Sigmoid colon (tissue), 6 donors: ENCODE measurements at regions not wholly inside any gene's neighbourhood (a gene's known extent, or its start where the extent isn't known, plus 50 kb on each side); places are given as distances from the start of the nearest gene placed in this dataset.
"Not testable (repeated sequence)": the region's sequence is repeated elsewhere in the genome, so short reads cannot be mapped to it uniquely, and the experiment has no call there.

Experiments used
- DNase-seq: peaks from one replicate; pipeline ENCODE4 v3.0.0-alpha.2; 2019
- H3K27ac ChIP-seq, 4 donors: fragments of 200-600 bp; sonication (generic); one replicate each; pipeline ENCODE4 v1.5.1; 2016 to 2019; ENCODE audit warnings: mild to moderate bottlenecking in 1 of 4
- H3K27me3 ChIP-seq, 3 donors: fragments of 200-600 bp; sonication (generic); one replicate each; pipeline ENCODE4 v1.5.1; 2019; ENCODE audit warnings: mild to moderate bottlenecking in 1 of 3
- H3K36me3 ChIP-seq, 4 donors: fragments of 200-600 bp; sonication (generic); one replicate each; pipeline ENCODE4 v1.5.1; 2016 to 2019
- H3K4me1 ChIP-seq, 4 donors: fragments of 200-600 bp; sonication (generic); one replicate each; pipeline ENCODE4 v1.5.1; 2017 to 2019
- H3K4me3 ChIP-seq, 4 donors: fragments of 200-600 bp; sonication (generic); one replicate each; pipeline ENCODE4 v1.5.1; 2017 to 2019; ENCODE audit warnings: mild to moderate bottlenecking in 2 of 4, moderate library complexity in 1 of 4
- H3K9me3 ChIP-seq, 4 donors: fragments of 200-600 bp in 3 of 4; sonication (generic) in 3 of 4; one replicate each; pipeline versions ENCODE4 v1.5.1 to v1.6.1; 2013 to 2019
- CTCF ChIP-seq, 4 experiments: fragments of 450-650 bp in 3 of 4; fragments of 200-600 bp in 1 of 4; IDR thresholded peaks; one replicate each; pipeline ENCODE4 v1.5.1; 2016 to 2019; ENCODE audit warnings: antibody characterized with exemption in 4 of 4, mild to moderate bottlenecking in 3 of 4, moderate library complexity in 2 of 4
- EP300 ChIP-seq, 4 donors: sonication (generic); formaldehyde crosslinking; IDR thresholded peaks; one replicate each; pipeline ENCODE4 v1.6.1; 2017; ENCODE audit warnings: antibody characterized with exemption in 4 of 4
- POLR2A ChIP-seq, 2 donors: fragments of 450-650 bp; IDR thresholded peaks; one replicate each; pipeline ENCODE4 v1.6.1; 2016; ENCODE audit warnings: antibody characterized with exemption in 2 of 2, mild to moderate bottlenecking in 2 of 2, moderate library complexity in 2 of 2
- POLR2AphosphoS5 ChIP-seq, 4 donors: sonication (generic); formaldehyde crosslinking; IDR thresholded peaks; one replicate each; pipeline ENCODE4 v1.6.1; 2017; ENCODE audit warnings: antibody characterized with exemption in 4 of 4
- WGBS, 2 donors: extraction: QIAGEN DNeasy Blood & Tissue Kit; methylation state at CpG; one replicate each; pipeline ENCODE4 v1.1.7; 2013; 5-methylcytosine and 5-hydroxymethylcytosine counted together
- intact Hi-C: fragments of 100-400 bp; cut with DNase I; formaldehyde crosslinking; loops from one replicate; pipeline ENCODE4 v1.15.1; 2023
- donor health status: healthy with polysubstance abuse.
- donor health status: healthy.

GRCh38 chr15:87669846-87670245, 586.7 kb downstream of the NTRK3 start:
- Histone ChIP-seq H3K36me3 (no peaks in the 10 kb centered on the region), H3K27me3 (no peaks in the 10 kb centered on the region), H3K9me3 (peaks cover 0 to 3% (median under 1%) of the 10 kb centered on the region in 4 donors), H3K27ac (no peak overlapping the region), H3K4me3 (no peak overlapping the region), H3K4me1 (no peaks in the 10 kb centered on the region)
- no peak for DNase-seq
- intact Hi-C loops: loop anchor here (5.0 kb wide), 1 partner anchor 577 kb away; no protein-coding TSS in a partner anchor
- TF ChIP-seq POLR2A (IDR thresholded peaks at IDR 0.05) (no peak), EP300 (IDR thresholded peaks at IDR 0.05) (no peak), CTCF (IDR thresholded peaks at IDR 0.05) (no peak), POLR2AphosphoS5 (IDR thresholded peaks at IDR 0.05) (no peak)
- 83 to 84% methylated on average over 6 of the region's 6 CpGs for WGBS, 2 donors

GRCh38 chr15:87668768-87669564, 587.6 kb downstream of the NTRK3 start:
- H3K4me3 ChIP-seq, DNase-seq, intact Hi-C loops, H3K4me1 ChIP-seq, H3K36me3 ChIP-seq, H3K27ac ChIP-seq, H3K27me3 ChIP-seq, H3K9me3 ChIP-seq: not testable (repeated sequence)
- 88 to 92% methylated on average over 8 of the region's 8 CpGs for WGBS, 2 donors

GRCh38 chr15:87667643-87668042, 588.9 kb downstream of the NTRK3 start:
- TF ChIP-seq EP300 (IDR thresholded peaks at IDR 0.05): no peak
- TF ChIP-seq CTCF (IDR thresholded peaks at IDR 0.05): no peak
- TF ChIP-seq POLR2AphosphoS5 (IDR thresholded peaks at IDR 0.05): no peak
- no peak for TF ChIP-seq POLR2A (IDR thresholded peaks at IDR 0.05)

GRCh38 chr15:87662575-87662974, 594.0 kb downstream of the NTRK3 start:
- Histone ChIP-seq H3K36me3 (no peaks in the 10 kb centered on the region), H3K27me3 (no peaks in the 10 kb centered on the region), H3K4me3 (no peak overlapping the region), H3K4me1 (no peaks in the 10 kb centered on the region), H3K27ac (no peak overlapping the region), H3K9me3 (no peaks in the 10 kb centered on the region)
- intact Hi-C loops: no loop called here
- WGBS, 2 donors: 87 to 91% methylated on average over 6 of the region's 6 CpGs
- DNase-seq: no peak
- TF ChIP-seq CTCF (IDR thresholded peaks at IDR 0.05) (no peak), POLR2AphosphoS5 (IDR thresholded peaks at IDR 0.05) (no peak), POLR2A (IDR thresholded peaks at IDR 0.05) (no peak), EP300 (IDR thresholded peaks at IDR 0.05) (no peak)

More at GRCh38 chr15:87667643-87668042, 588.9 kb downstream of the NTRK3 start:
- Histone ChIP-seq H3K4me3 (no peak overlapping the region), H3K27ac (no peak overlapping the region), H3K4me1 (no peaks in the 10 kb centered on the region), H3K27me3 (no peaks in the 10 kb centered on the region), H3K36me3 (no peaks in the 10 kb centered on the region), H3K9me3 (peaks cover 0 to 2% (median 0%) of the 10 kb centered on the region in 4 donors)
- 86 to 87% methylated on average over 3 of the region's 3 CpGs for WGBS, 2 donors
- DNase-seq: no peak
- intact Hi-C loops: no loop called here

GRCh38 chr15:87661454-87662355, 594.8 kb downstream of the NTRK3 start:
- Histone ChIP-seq H3K27ac (no peak overlapping the region), H3K4me3 (no peak overlapping the region), H3K36me3 (no peaks in the 10 kb centered on the region), H3K9me3 (no peaks in the 10 kb centered on the region), H3K4me1 (no peaks in the 10 kb centered on the region), H3K27me3 (no peaks in the 10 kb centered on the region)
- no peak for DNase-seq
- no peak for TF ChIP-seq CTCF (IDR thresholded peaks at IDR 0.05)
- no peak for TF ChIP-seq POLR2A (IDR thresholded peaks at IDR 0.05)
- intact Hi-C loops: no loop called here
- WGBS, 2 donors: 66 to 81% methylated on average over 3 of the region's 3 CpGs
